ENCODE measurements at regions not wholly inside any gene's neighbourhood (a gene's known extent, or its start where the extent isn't known, plus 50 kb on each side); places are given as distances from the start of the nearest gene placed in this dataset.

DNA sequence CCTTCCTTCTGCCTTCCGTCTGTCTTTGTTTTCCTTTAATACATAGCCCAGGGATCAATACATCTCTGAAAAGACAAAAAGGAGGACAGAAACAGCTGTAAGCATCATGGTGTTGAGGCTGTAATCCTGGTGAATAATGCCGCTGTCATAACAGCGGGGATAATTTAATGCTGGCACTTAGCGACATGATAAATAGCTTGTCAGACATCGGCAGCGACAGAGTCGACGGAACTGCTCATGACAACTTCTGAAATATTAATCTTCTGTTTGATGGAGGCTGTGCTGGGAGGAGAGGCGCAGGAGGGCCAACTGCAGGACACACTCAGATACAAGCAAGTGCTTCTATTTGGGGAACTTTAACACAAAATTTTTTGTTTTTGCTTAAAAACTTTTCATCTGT is 602.2 kb downstream of the GALR1 start:
- no peak for DNase-seq (ENCODE audit: low read depth)

- DNase-seq (ENCODE audit: low read depth): no peak
Measured at GRCh38 chr18:77853859-77854258, 604.2 kb downstream of the GALR1 start.

DNA sequence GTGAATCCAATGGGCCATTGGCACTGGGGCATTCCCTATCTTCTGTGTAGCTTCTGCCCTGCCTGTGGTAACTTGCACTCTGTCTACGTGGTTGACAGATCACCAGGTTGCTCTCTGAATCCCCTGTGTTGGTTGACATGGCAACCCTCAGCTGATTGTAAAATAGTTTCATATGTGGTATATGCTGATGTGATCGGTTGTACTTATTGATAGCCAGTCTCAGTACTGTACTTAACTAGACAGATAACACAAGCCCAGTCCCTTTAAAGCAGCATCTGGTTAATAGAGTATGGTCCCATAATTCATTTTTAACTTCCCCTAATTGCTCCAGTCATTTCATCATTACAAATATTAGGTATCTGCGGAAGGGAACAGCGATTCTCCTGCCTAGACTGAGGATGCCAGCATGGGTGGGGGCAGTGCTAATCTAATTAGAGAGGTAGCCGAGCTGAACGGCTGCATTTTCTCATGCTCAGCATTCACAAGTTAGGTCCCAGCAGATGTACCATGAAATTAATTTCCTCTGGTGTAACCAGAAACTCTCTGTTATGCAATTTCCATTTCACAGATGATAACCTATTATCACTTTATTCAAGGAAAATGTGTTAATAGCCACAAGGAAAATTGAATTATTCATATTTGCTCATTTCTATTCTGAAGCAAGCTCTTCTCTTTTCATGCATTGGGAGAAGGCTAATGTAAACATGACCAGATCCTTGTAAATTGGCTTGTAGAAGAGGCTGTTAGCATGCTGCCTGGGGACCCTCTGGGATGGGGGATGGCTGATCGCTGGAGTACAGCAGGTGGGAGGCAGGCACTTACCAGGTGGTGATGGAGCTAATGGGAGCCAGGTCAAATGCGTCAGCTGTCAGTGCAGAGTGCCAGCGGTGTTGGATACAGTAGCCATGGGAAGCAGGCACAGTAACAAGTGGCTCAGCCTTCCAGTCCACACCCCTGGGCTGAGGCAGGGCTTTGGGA is 608.3 kb downstream of the GALR1 start:
- DNase-seq (ENCODE audit: low read depth): no peak

- no peak for DNase-seq (ENCODE audit: low read depth)
Measured at GRCh38 chr18:77859634-77860033, 610.0 kb downstream of the GALR1 start.

DNA sequence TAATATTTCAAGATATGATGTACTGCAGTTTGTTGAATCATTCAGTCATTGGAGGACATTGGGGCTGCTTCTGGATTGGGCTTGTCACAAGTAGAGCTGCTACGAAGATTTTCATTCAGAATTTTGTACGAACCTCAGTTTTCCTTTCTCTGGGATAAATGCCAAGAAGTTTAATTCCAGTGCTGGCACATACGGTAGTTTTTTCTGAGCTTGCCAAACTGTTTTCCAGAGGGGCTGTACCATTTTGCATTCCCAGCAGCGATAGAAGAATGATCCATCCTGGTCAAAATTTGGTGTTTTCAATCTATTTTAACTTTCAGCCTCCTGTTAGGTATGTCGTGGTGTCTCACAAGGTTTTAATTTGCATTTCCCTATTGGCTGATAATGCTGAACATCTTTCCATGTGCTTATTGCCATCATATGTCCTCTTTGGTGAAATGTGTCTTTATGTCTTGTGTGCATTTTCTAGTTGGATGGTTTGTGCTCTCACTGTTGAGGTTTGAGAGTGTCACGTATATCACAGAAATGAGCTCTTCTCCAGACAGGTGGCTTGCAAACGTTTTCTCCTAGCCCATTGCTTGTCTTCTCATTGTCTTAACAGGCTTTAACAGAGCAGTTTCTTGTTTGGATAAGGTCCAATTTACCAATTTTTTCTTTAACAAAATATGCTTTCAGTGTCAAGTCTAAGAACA is 612.6 kb downstream of the GALR1 start:
- no peak for DNase-seq (ENCODE audit: low read depth)

DNA sequence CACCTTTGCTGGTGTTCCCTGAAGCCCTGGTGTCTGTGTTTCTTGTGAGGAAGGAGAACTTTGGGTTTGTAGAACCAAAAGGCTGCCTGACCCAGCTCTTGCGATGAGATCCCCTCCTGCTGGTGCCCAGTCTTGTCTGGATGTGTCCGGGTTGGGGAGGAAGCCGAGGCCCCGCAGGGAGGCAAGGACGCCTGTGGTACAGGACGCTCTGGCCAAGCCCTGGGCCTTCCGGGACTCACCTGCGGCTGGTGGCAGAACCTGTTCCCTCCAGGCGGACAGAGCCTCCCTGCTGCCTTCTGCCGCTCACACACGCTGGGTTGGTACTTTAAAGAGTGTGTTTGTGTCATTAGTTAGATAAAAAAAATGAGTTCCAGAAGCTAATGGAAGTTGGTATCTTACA is 616.2 kb downstream of the GALR1 start:
- DNase-seq (ENCODE audit: low read depth): no peak

GRCh38 chr18:77866351-77866750 is 616.7 kb downstream of the GALR1 start:
- no peak for DNase-seq (ENCODE audit: low read depth)

DNA sequence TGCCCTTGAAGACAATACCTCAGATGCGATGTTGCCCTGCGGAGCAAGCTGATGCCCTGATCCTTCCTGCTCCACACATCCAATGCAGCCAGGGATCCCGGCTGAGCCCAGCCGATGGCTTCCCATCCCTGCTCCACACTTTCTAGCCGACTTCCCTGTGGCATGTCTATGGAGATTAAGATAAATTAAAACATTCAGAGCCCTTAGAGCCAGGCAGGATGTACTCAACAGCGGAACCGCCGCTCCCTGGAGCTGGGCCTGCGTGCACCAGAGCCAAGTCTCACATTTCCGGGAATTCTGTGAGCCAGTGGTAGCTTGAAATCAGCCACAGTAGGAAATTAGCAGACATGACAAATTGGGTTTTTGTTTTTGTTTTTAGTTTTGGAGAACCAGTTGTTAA is 620.6 kb downstream of the GALR1 start:
- DNase-seq (ENCODE audit: low read depth): no peak

DNA sequence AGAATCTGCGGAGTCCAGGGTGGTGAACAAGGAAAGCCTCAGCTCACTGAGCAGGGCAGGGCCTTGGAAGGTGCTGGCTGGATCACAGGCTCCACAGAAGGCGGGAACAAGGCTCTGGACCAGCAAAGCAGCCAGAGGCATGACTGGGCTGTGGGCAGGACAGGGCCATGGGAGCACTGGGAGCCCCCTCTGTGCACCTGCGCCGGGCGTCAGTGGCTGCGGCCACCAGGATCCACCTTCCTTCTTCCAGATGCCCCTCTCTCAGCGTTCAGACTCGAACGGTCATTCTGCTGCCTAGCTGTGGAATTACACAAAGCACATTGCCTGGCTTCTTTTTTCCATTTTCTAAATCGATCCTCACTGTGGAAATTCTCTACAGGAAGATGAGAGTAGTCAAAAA is 621.2 kb downstream of the GALR1 start:
- DNase-seq (ENCODE audit: low read depth): no peak

DNA sequence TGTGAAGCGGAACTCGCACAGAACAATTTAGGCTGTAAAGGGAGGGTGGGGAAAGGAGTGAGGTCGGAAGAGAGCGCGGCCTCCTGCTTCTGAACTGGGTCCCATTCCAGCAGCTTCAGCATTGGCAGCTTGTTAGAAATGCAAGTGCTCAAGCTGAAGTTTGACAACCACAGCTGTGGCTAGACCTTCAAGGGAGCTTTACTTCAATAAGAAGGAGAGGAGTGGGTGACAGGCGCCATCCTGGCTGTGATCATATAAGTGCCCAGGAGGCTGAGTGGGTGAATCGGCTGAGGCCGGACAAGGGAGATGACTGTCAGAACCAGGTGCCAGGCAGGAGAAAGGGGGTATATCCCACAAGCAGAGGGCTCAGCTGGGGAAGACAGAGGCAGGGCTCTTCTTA is 622.5 kb downstream of the GALR1 start:
- DNase-seq (ENCODE audit: low read depth): no peak

DNA sequence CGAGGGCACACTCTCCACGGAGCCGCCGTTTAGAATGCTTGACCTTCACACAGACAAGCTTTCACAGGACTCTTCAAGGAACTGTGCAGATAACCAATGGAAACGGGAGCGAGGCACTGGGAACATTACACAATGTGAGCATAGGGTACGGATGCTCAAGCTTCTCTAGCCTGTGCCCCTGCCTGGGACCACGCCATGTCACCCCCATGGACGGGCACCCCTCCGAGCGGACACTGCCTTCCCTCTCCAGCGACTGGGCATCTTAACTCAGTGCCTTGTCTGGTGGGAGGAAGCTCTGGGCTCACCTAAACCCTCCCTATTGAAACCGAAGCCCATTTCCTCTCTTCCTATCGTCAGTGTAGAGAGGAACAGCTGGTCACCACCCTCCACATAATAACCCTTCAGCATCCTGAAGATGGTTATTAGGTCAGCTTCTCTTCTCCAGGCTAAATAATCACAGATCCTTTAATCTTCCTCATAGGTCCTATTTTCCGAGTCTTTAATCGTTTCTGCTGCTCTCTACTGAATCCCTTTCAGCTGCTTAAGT is 626.7 kb downstream of the GALR1 start:
- no peak for DNase-seq (ENCODE audit: low read depth)

DNA sequence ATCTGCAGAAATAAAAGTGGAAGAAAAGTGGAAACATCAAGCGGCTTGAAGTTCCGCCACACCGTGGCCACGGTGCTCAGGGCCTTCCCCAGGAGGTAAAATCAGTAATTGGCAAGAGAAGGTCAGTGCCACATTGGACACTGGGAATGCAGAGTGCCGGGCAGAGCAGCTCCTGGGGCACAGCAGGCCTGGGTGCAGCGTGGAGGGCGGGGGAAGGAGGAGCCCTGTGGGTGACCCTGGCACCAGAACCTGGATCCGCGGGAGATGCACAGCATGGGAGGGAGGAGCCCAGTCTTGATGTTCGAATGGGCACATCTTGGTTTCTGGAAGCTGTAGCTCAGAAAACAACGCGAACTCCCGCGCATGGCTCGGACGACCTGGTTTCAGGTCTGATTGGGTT is 630.2 kb downstream of the GALR1 start:
- DNase-seq (ENCODE audit: low read depth): no peak

DNA sequence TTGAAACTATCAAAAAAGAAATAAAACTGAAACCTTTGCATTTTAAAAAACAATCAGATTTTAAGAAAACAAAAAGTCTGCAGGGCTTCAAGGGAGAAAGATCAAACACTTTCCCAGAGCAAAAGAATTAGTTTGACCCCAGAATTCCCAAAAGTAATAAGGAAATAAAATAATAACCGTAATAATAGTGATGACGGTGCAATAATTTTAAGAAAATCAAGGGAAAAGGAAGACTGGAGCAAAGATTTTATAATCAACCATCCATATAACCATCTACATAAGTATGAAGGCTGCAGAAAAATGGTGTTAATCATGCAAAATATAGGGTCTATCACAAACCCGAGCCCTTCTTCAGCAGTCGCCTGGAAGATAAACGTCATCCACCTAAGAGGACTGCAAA is 634.8 kb downstream of the GALR1 start:
- DNase-seq (ENCODE audit: low read depth): no peak

GRCh38 chr18:77894060-77894459 is 644.4 kb downstream of the GALR1 start:
- no peak for DNase-seq (ENCODE audit: low read depth)

- DNase-seq (ENCODE audit: low read depth): no peak
Measured at GRCh38 chr18:77895250-77895649, 645.6 kb downstream of the GALR1 start.

DNA sequence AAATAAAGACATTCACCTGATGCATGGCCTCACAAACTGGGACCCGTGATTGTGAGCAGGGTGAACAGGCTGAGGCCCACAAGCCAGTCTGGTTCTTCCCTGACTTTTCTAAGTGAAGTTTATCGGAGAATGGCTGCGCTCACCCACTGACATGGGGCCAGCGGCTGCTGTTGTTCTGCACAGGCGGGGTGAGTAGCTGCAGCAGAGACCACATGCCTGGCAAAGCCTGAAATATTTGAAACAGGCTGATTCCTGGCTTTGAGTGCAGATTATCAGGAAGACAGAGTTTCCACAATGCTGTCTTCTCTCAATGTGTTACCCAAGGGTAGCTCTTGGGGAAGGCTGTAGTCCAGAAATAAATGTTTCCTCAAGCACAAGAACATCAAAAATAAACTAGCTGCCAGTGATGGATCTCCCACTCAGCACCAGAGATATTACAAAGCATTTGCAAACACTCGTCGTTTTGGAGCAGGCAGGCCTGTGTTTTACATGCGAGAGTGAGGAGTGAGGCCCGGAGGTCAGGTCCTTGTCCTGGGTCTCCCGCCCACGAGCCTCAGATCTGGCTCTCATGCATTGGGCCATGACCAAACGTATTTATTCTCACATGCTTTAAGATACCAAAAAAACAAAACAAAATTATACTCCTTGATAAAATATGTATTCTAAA is 647.1 kb downstream of the GALR1 start:
- DNase-seq (ENCODE audit: low read depth): no peak

DNA sequence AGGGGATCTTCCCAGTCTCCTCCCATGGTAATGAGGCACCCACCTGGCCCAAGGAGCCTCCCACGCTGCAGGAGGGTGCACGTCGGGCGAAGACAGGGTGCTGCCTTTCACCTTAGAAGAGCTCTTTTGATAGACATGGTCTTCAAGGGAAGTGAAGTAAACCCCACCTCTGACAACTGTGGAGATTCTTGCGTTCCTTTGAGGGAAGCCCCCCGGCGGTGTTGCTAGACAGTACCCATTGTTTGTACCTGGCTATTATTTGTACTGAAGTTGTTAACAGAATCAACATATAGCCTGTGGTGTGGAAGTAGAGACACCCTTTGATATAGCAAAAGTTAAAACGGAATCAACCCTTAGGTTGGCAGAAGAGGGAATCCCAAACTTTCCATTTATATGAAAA is 648.0 kb downstream of the GALR1 start:
- DNase-seq (ENCODE audit: low read depth): no peak

- no peak for DNase-seq (ENCODE audit: low read depth)
Measured at GRCh38 chr18:77899972-77900754, 650.5 kb downstream of the GALR1 start.

- DNase-seq (ENCODE audit: low read depth): no peak
Measured at GRCh38 chr18:77905011-77905410, 655.4 kb downstream of the GALR1 start.

DNA sequence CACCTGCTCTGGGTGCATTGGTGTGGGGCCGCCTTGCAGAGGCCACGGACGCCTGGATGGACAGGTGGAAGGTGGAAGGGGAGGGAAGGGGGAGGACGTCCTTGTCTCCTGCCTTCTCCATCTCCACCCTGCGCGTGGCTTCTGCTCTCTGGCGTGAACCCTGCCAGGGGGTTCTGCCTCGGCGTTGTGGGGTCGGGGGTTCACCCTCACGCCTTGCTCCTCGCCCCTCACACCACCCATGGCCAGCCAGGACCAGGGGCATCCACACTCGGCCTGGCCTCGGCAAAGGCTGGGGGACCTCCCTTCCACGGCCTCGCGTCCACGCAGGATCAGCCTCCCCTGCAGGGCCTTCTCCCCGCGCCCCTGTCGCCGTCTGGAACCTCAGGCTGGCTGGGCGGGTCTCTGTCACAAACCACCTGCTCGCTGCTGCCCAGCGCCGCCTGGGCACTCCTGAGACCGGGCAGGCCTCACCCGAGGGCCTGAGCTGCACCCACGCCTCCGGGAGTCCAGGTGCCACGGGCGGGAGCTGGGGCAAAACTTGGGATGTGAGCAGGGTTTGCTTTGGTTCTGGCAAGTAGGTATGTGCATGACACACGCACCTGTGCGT is 655.9 kb downstream of the GALR1 start:
- DNase-seq (ENCODE audit: low read depth): no peak
